Left cardiac atrium (tissue), 4 donors: ENCODE measurements at regions not wholly inside any gene's neighbourhood (a gene's known extent, or its start where the extent isn't known, plus 50 kb on each side); places are given as distances from the start of the nearest gene placed in this dataset.

Source experiments
- ATAC-seq, 2 donors: fragments of 200-7000 bp; cut with Tn5 transposase; one replicate each; pipeline ENCODE4 v1.9.1; 2020; ENCODE audit warnings: mild to moderate bottlenecking in 2 of 2, moderate library complexity in 2 of 2
- DNase-seq: peaks from one replicate; pipeline ENCODE4 v3.0.0-alpha.2; 2020
- intact Hi-C, 2 donors: fragments of 100-400 bp; cut with DNase I; formaldehyde crosslinking; loops; one replicate each; pipeline versions ENCODE4 v1.14.1 to v1.15.1; 2022 to 2023
- donor health status: DM: no; HTN: yes; CAD: no.
- donor health status: DM: no; HTN: yes; CAD: no; lungs with severe emphysema.
- donor health status: DM: yes; HTN: yes; CAD: no.
- donor health status: Dilated cardiomyopathy.

DNA sequence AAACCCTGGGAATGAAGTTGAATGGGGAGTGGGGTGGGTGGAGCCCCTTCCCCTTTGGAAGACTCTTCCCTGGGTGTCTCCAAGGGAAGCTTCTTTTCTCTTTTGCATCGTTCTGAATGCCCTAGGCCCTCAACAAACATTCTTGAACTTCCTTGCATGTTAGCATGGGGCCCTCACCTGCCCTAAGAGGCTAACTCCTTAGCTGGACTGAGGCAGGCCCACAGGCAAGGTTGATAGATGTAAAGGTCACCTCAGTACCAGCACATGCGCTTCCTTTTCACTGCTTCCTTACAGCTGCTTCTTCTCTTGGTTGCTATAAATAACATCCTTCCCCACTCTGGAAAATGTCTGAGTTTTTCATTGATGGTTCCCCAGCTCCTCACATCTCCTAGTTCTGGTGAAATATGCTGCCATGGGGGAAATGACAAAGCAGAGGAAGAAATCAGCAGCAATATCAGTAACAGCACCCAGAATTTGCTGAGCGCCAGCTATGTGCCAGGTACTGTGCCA, 160.6 kb upstream of the FRMD6 start:
- intact Hi-C loops: no loop called here
- DNase-seq (no peak), ATAC-seq (no peak)

DNA sequence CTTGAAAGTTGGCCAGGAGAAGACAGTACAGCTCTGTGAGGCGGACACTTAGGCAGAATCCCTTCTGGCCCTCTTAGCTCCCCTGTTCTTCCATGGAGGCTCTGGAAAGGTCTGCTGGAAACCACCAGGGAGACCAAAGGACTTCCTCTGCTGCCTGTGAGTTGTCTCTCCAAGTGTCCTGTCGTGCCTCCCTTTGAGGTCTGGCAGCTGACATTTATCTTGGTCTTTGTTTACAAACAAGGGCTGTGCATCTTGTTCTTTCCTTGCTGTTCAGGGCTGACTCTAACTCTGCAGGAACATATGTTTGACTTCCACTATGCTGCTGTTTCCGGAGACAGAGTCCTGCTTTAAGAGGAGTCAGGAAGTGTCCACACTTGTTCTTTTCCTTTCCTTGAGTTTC, 159.9 kb upstream of the FRMD6 start:
- DNase-seq (no peak), ATAC-seq (no peak)
- intact Hi-C loops: no loop called here

DNA sequence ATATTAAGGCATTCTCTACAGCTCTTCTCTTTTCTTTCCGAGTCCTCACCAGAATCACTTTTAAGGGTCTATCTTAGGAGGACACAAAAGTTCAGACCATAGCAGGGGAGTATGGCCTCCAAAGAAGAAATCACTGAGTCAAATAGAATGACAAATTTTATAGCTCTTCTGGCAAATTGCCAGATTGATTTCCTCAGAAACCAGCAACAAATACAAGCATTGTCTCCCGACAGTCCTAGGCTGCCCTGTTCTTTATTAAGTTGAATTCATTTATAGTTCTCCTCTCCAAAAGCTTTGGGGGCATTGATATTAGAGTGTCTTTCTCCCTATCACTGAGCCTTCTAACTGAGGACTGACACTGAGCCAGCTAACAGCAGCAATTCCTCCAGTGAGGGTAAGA, 156.4 kb upstream of the FRMD6 start:
- no peak for ATAC-seq
- intact Hi-C loops: no loop called here
- DNase-seq: no peak

DNA sequence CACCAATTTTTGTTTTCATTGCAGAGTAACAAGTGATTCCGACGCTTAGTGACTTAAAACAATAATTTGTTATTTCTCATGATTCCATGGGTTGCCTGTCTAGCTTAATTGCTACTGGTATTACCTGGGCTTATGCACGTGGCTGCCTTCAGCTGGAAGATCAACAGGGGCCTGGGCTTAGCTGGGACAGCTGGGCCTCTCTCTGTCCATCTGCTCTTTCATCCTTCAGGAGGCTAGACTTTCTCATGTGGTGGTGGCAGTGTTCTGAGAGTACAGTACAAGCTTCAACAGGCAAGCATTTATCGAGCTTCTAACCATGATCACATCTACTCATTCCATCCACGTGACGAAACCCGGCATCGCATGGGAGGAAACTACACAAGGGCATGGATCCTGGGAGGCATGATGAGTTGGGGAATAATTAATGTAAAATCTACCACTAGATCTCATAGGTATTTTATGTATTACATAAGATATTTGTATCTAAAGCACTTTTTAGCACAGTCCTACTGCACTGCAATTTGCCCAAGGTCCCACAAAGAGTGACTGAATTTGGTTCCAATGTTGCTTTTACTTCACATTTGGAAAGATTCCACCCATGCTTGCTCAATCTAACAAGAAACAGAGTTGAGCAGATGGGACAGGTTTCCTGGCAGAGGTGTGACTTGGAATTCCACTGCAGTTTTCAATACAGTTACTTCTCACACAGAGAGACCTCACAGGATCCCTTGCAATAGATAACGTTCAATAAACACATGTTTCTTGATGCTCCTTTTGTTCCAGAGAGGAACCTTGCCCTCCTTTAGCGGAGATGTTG, 153.1 kb upstream of the FRMD6 start:
- DNase-seq (no peak), ATAC-seq (peak in 1 of 2 donors; percentile 41)
- intact Hi-C loops: no loop called here

DNA sequence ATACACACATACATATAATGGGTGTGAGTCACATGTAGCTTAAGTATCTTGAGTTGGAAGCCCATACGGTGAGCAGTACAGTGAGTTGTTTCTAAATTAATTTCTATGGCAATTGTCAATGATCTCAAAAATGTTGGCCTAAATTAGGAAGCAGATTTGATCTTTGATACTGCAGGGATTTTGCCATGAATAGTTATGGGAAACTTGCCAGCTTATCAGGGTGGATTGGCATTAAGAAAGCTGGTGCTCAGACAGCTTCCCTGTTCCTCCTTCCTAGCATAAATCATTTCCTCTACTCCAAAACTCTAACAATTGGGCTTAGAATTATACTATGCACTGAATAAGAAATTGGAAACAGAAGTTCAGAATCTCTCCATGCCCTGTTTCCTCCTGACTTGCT, 150.9 kb upstream of the FRMD6 start:
- DNase-seq (no peak), ATAC-seq (no peak)
- intact Hi-C loops: no loop called here

DNA sequence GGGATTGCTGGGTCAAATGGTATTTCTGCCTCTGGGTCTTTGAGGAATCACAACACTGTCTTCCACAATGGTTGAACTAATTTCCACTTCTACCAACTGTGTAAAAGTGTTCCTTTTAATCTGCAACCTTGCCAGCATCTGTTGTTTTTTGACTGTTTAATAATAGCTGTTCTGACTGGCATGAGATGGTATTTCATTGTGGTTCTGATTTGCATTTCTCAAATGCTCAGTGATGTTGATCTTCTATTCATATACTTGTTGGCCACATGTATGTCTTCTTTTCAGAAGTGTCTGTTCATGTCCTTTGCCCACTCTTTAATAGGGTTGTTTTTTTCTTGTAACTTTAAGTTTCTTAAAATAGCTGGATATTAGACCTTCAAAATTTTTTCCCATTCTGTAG, 150.0 kb upstream of the FRMD6 start:
- no peak for ATAC-seq
- intact Hi-C loops: no loop called here
- no peak for DNase-seq

DNA sequence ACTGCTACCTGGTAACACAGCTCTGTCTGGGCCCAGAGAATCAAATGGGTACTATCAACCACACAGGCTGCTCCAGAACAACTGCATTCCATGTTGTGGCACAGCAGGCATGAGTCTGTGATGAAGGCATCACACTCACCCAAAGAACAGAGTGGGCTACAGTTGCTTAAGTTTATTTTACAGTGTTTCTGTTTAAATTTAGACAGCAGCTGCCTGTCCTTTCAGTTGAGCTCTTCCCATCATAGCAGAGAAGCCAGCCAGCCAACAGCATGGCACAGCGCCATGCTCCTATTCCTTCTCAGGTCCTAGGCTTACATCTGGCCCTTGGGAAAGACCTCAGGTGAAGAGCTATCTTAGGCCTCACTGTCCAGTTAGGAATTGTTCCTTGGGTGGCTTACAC, 147.0 kb upstream of the FRMD6 start:
- no peak for ATAC-seq
- intact Hi-C loops: no loop called here
- no peak for DNase-seq

DNA sequence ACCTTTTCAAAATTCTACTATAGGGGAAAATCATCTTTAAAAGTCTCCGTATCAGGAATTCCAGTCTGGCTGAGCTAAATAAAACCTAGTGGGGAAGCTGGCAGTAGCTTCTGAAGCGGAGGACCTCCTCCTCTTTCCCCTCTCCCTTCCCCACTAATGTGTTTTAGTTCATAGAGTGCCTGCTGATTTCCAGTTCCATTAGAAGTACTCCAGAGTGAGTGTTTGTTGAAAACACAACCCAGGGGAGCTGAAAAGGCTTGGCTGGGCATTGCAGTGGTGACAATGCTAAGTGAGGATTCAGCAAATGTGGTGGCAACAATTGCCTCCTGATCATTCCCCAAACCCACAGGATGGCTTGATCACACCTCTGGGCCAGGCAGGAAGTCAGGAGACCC, 144.2 kb upstream of the FRMD6 start:
- intact Hi-C loops: no loop called here
- DNase-seq (no peak), ATAC-seq (peak; percentile 26 to 78)

DNA sequence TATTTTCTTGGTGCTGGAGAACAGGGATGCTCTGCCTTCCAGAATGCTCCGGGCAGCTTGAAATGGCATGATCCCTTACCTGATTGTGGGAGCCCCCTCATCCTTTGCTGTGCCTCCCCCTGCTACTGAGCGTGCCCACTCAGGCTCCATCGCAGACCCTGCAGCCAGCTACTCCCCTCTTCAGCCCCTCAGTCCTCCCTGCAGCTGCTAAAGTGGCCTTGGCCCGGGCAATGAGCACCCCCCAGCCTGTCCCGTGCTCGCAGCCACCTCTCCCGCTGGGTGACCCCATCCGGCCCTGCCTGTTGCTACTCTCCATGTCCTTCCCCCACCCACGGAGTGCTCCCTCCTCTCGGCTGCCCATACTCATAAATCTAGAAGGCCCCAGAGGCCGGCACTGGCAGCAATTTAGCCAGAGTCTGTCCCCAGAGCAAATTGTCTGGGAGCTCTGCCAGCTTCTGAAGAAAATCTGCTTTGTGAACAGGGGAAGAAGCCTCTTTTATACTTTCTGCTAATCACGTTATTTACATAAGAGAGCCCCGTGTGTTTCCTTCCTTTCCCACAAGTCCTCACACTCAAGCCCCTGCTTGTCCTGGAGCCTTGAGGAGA, 143.7 kb upstream of the FRMD6 start:
- intact Hi-C loops: no loop called here
- DNase-seq (peak; percentile 57), ATAC-seq (peak; percentile 86 to 89)

DNA sequence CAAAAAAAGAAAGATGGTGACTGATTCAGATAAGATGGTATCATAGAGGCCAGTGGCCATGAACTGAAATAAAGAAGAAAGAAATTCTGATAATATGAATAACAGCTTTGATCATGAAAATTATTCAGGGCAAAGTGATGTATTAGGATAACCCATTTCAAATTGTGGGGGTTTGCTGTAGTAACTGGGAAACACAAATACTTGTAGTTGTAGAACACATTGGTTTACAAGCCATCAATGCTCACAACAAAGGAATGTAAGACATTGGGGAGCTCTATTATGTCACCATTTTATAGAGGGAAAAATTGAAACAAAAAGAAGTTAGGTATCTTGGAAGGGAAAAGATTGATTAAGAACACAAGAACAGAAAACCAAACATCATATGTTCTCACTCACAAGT, 140.4 kb upstream of the FRMD6 start:
- intact Hi-C loops: no loop called here
- DNase-seq (no peak), ATAC-seq (no peak)

DNA sequence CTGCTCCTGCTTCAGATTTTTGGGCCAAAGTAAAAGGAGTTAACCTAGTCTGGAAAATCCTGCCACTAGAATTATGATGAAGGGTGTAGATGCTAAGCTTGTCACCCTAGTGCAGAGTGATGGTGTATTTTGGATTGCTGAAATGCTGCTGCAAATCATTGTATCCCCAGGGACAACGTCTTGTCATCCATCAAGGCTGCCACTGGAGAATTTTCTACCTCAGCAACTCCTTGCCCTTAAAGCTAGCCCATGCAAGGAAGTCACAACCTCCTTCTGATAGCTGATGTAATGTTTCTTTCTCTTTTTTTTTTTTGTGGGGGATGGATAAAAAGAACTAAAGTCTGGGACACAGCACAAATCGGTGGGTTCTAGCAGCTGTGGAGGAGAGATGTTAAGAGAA, 139.4 kb upstream of the FRMD6 start:
- ATAC-seq (no peak), DNase-seq (no peak)
- intact Hi-C loops: no loop called here

DNA sequence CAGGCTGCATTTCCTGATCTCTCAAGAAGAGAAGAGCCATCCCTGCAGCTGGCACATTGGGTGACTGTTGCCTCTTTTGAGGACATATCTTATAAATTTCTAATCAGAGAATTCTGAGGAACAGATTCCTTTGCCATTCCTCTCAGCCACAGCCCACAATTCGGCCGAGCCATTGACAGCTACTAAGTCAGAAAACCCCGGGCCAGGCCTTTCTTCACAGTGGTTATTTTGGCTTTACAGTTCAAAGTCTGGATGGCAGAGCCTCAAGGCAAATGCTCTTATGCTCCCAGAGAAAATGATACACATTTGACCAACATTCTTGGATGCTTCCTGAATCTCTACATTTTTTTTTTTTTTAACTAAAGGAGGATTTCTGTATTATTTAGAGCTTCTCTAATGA, 138.4 kb upstream of the FRMD6 start:
- DNase-seq (no peak), ATAC-seq (no peak)
- intact Hi-C loops: no loop called here

DNA sequence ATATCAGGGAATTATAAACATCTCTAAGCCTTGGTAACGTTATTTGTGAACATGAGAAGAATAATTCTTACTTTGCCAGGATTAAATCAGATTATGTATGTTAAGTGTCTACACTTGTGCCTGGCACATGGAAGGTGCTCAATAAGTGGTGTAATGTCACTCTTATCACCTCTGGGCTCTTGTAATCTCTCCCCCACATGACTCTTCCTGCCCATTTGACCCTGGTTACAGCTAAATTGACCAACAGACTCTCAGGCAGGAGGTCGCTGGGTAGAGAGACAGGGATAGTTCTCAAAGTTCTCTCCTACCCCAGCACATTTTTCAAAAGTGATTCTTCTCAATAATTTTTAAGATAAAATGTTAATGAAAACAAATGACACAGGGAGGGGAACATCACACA, 137.8 kb upstream of the FRMD6 start:
- intact Hi-C loops: no loop called here
- DNase-seq: no peak
- no peak for ATAC-seq

DNA sequence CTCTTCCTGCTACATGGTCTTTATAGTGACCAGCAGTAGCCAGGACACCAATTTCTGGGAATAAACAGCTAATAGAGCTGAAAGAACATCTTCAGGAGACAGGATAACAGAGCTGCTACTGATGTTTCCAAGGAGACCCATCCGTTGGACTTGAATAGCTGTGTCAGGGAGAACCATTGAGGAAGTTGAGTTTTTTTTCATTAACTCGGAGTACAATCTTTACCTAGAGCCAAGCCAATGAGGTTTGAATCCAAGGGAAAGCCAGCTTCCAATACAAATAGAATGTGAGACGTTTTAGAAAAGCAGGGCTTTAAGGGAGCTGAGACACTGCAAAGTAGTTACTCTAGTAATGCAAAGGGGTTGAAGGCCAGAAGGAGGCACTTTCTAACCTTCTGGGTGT, 136.1 kb upstream of the FRMD6 start:
- intact Hi-C loops: no loop called here
- no peak for DNase-seq
- ATAC-seq: no peak

DNA sequence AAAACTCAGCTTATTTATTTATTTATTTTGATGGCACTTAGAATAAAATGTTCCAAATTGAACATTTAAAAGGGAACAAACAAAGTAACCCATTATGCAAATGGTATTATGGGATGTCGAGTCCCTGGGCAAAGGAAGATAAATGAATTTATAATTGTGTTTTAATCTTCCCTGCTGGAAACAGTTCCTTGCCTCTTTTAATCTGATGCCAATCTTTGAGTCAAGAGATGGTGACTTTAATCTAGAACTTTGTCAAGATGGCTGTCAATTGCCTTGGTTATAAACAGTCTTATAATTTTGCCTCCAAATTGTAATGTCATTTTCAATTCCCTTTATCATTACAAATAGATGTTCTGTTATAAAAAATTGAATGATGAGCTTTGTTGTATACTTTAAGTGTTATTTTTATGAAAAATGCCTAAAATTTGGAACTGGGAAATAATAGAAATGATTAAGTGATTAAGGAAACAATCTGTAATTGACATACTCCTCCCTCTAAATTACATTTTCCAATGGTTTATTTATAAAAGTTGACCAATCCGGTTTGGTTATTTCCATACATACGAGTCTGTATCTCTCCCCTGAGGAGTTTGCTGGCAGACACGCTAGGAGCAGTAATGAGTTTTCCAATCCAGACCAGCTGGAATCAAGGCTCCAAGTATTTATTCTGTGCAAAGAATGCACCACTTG, 134.9 kb upstream of the FRMD6 start:
- intact Hi-C loops: no loop called here
- no peak for DNase-seq
- peak in 1 of 2 donors; percentile 51 for ATAC-seq

DNA sequence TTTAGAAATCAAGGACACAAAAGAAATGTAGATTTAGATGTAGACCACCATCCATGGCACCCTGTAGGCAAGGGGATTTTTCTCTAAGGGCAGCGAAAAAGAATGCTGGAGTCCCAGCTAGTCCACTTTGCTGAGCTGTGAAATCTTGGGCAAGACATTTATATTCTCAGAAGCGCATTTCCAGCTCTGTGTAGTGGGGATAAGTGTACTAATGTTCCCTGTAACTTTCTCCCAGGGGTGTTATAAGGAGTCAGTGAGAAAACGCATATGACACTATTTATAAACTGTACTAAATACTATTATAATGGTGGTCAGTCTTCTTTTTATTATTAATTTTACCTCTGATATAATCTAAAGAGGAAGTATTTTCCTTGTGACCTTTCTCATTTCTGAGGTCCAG, 133.4 kb upstream of the FRMD6 start:
- intact Hi-C loops: no loop called here
- no peak for DNase-seq
- no peak for ATAC-seq

DNA sequence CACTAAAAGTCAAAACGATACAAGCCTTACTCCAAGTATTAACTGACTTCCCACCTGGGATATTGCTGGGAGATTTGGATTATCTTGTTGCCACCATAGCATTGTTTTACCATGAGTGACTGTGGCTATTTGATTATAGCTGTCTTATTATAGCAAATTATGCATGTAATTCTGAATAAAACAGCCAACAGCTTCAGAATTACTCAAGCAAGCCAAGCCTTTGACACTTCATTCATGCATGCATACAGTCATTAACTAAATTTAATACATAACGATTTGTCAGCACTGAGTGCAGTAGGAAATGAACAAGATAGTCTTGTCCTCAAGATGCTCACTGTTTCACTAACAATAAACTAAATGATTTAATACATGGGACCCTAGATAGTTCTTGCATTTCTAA, 133.0 kb upstream of the FRMD6 start:
- ATAC-seq: no peak
- intact Hi-C loops: no loop called here

DNA sequence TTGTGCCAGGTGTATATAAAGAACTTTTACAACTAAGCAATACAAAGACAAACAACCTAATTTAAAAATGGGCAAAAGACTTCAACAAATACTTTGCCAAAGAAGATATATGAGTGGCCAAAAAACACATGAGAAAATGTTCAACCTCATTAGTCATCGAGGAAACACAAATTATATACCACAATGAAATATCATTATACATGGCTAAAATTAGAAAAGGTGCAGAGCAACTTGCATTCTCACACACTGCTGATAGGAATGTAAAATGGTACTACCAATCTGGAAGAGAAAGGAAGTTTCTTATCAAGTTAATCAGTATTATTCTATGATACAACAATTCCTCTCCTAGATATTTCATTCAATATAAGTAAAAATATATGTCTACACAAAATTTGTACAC, 131.6 kb upstream of the FRMD6 start:
- no peak for ATAC-seq
- no peak for DNase-seq
- intact Hi-C loops: no loop called here

More for the DNA sequence above, 133.0 kb upstream of the FRMD6 start:
- no peak for DNase-seq

DNA sequence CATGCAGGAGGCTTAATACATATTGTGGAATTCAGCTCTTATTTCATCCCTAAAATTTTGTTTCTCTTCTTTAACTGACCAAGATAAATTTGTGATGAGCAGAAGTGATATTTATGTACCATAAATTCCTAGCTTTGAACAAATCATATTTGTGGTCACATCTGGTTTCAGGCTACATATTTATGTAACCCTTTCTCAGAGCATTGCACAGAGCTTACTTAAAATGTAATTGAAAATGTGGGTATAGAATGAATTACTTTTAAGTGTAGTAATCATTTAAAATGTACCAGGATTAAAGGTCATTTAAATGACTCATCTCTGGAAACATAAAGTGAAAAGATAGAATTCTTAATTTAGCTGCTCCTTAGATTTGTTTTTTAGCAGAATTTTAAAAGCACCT, 129.9 kb upstream of the FRMD6 start:
- intact Hi-C loops: no loop called here
- ATAC-seq (no peak), DNase-seq (no peak)

DNA sequence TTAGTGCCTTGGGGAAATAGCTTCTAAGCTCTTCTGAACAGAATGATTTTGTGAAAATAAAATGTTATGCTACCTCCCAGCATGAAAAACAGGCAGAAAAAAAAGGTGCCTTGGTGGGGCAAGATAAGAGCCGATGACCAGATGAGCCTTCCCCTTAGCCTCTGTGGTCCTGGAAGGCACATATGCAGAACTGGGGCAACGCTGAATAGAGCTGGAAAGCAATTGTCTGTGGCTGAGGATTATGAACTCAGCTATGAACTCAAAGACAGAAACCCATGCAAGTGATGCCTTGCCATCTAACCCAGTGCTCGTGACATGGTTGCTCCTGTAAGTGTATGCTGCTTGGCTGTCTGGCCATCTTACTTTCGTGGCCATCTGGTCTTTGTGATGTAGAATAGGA, 128.5 kb upstream of the FRMD6 start:
- intact Hi-C loops: no loop called here
- ATAC-seq (no peak), DNase-seq (no peak)

DNA sequence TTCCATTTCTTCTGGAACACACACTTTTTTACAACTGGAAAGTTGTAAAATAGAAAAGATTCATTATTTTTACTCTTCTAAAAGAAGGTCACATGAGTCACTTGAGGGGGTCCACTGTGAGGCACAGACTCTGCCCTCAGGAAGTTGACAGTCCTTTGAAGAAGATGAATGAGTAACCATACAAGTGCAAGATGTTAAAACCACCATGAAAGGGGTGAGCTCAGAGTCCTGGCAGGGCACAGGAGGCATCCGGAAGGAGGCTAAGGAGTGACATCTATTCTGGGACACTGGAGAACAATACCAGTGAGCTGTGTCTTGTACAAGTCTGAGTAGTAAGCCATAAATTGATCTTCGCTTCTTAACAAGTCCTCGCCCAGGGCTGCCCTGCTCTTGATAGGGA, 126.0 kb upstream of the FRMD6 start:
- ATAC-seq (no peak), DNase-seq (no peak)
- intact Hi-C loops: no loop called here
